Uterus (tissue), 2 donors: ENCODE measurements at regions not wholly inside any gene's neighbourhood (a gene's known extent, or its start where the extent isn't known, plus 50 kb on each side); places are given as distances from the start of the nearest gene placed in this dataset.

Experiments used
- CTCF ChIP-seq, 4 experiments: fragments of 200-600 bp in 2 of 4; fragments of 450-650 bp in 2 of 4; sonication (generic) in 2 of 4; IDR thresholded peaks; one replicate each; pipeline ENCODE4 v1.5.1; 2016 to 2019; ENCODE audit warnings: antibody characterized with exemption in 4 of 4, mild to moderate bottlenecking in 2 of 4, moderate library complexity in 1 of 4
- POLR2A ChIP-seq, 2 donors: fragments of 450-650 bp; IDR thresholded peaks; one replicate each; pipeline ENCODE4 v1.6.1; 2016; ENCODE audit warnings: antibody characterized with exemption in 2 of 2, mild to moderate bottlenecking in 1 of 2, moderate library complexity in 1 of 2

GRCh38 chr2:154640000-154640399 lies 58.5 kb upstream of the KCNJ3 start:
- no peak for TF ChIP-seq CTCF (IDR thresholded peaks at IDR 0.05)
- TF ChIP-seq POLR2A (IDR thresholded peaks at IDR 0.05) = no peak
